ENCODE measurements at regions not wholly inside any gene's neighbourhood (a gene's known extent, or its start where the extent isn't known, plus 50 kb on each side); places are given as distances from the start of the nearest gene placed in this dataset.

- Histone ChIP-seq H3K9me3 (no peaks in the 10 kb centered on the region), H3K36me3 (no peaks in the 10 kb centered on the region), H3K4me3 (no peak overlapping the region), H3K27ac (no peak overlapping the region), H3K27me3 (no peaks in the 10 kb centered on the region), H3K4me1 (no peaks in the 10 kb centered on the region)
- TF ChIP-seq POLR2A (IDR thresholded peaks at IDR 0.05): no peak
- no peak for TF ChIP-seq CTCF (IDR thresholded peaks at IDR 0.05)
- intact Hi-C loops (cut with DNase I; ENCODE audit: low total_unique reads): no loop called here
- DNase-seq: no peak
Measured at GRCh38 chr5:53825016-53825415, 264.6 kb downstream of the NDUFS4 start.

DNA sequence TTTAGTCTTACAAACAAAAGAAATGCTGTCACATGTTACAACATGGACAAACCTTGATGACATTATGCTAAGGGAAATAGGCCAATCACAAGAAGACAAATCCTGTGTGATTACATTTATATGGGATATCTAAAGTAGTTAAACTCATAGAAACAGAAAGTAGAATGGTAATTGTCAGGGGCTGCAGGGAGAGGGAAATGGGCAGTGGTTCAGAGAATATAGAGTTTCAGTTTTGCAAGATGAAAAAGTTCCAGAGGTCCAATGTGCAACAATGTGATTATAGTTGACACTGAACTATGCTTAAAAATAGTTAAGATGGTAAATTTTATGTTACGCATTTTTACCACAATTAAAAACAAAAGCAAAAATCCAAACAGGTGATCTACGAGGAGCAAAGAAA lies 265.5 kb downstream of the NDUFS4 start:
- Histone ChIP-seq H3K27me3 (no peaks in the 10 kb centered on the region), H3K4me3 (no peak overlapping the region), H3K36me3 (no peaks in the 10 kb centered on the region), H3K27ac (no peak overlapping the region), H3K4me1 (no peaks in the 10 kb centered on the region), H3K9me3 (no peaks in the 10 kb centered on the region)
- DNase-seq: no peak
- intact Hi-C loops (cut with DNase I; ENCODE audit: low total_unique reads): no loop called here
- TF ChIP-seq POLR2A (IDR thresholded peaks at IDR 0.05) (no peak), CTCF (IDR thresholded peaks at IDR 0.05) (no peak)

DNA sequence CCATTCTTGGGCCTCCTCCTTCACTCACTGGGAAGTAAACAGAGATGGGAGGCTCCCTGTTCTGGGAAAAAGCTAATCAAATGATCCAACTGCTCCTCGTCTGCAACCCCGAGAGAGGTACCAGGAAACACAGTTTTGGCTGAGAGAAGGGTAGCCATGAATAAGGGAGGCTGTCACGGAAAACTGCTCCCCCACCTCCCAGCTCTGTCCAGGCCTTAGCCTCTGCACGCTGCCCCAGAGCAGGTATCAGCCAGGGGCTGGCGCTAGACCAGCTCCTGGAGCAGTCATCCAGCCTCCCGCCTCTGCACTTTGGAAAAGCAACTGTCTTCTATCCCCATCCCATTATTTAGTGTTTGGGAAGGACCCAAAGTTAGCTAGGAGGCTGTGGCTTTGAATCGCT lies 266.1 kb downstream of the NDUFS4 start:
- H3K27me3 ChIP-seq: no peaks in the 10 kb centered on the region
- no peak overlapping the region for H3K4me3 ChIP-seq
- intact Hi-C loops (cut with DNase I; ENCODE audit: low total_unique reads): no loop called here
- H3K27ac ChIP-seq: no peak overlapping the region
- H3K36me3 ChIP-seq: no peaks in the 10 kb centered on the region
- H3K9me3 ChIP-seq: no peaks in the 10 kb centered on the region
- peak in 1 of 2 donors; percentile 23 for DNase-seq
- no peaks in the 10 kb centered on the region for H3K4me1 ChIP-seq
- TF ChIP-seq POLR2A (IDR thresholded peaks at IDR 0.05) (no peak), CTCF (IDR thresholded peaks at IDR 0.05) (no peak)

GRCh38 chr5:53827211-53827651 lies 266.8 kb downstream of the NDUFS4 start:
- no peaks in the 10 kb centered on the region for H3K4me1 ChIP-seq
- no peaks in the 10 kb centered on the region for H3K36me3 ChIP-seq
- H3K9me3 ChIP-seq: peaks cover 0 to 2% of the 10 kb centered on the region in 2 donors
- H3K27me3 ChIP-seq: no peaks in the 10 kb centered on the region
- TF ChIP-seq POLR2A (IDR thresholded peaks at IDR 0.05) (no peak), CTCF (IDR thresholded peaks at IDR 0.05) (no peak)
- no peak overlapping the region for H3K27ac ChIP-seq
- intact Hi-C loops (cut with DNase I; ENCODE audit: low total_unique reads): no loop called here
- no peak overlapping the region for H3K4me3 ChIP-seq
- no peak for DNase-seq

- Histone ChIP-seq H3K9me3 (peaks cover 0 to 2% of the 10 kb centered on the region in 2 donors), H3K27me3 (no peaks in the 10 kb centered on the region), H3K27ac (no peak overlapping the region), H3K4me3 (no peak overlapping the region), H3K36me3 (no peaks in the 10 kb centered on the region), H3K4me1 (no peaks in the 10 kb centered on the region)
- no peak for DNase-seq
- TF ChIP-seq POLR2A (IDR thresholded peaks at IDR 0.05) (no peak), CTCF (IDR thresholded peaks at IDR 0.05) (no peak)
- intact Hi-C loops (cut with DNase I; ENCODE audit: low total_unique reads): no loop called here
Measured at GRCh38 chr5:53831496-53831895, 271.1 kb downstream of the NDUFS4 start.
